ENCODE measurements at regions not wholly inside any gene's neighbourhood (a gene's known extent, or its start where the extent isn't known, plus 50 kb on each side); places are given as distances from the start of the nearest gene placed in this dataset.

DNA sequence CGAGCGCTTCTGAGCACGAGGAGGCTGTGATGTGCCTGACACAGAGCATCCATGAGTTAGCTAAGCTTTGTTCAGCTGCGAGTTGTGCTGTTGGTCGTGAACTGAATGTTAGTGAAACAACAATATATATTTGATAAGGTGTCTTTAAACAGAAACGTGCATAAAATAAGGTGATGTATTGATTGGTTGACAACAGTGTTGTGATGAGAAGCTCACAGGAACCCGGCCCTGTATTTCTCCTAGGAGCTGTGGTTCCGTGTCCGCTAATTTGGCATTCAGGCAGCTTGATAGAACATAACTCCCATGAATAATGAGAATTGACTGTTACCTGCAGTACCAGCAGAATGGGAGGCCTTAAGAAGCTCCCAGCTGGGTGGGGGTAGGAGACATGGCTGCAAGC, 146.4 kb upstream of the MYCN start:
- H3K4me3 ChIP-seq (replicated peaks; ENCODE audit: low read depth, low read length): no peak overlapping the region
- no peak for DNase-seq (ENCODE audit: low read depth)
- TF ChIP-seq CTCF (IDR thresholded peaks at IDR 0.05; ENCODE audit: low read length, missing control alignments): no peak

DNA sequence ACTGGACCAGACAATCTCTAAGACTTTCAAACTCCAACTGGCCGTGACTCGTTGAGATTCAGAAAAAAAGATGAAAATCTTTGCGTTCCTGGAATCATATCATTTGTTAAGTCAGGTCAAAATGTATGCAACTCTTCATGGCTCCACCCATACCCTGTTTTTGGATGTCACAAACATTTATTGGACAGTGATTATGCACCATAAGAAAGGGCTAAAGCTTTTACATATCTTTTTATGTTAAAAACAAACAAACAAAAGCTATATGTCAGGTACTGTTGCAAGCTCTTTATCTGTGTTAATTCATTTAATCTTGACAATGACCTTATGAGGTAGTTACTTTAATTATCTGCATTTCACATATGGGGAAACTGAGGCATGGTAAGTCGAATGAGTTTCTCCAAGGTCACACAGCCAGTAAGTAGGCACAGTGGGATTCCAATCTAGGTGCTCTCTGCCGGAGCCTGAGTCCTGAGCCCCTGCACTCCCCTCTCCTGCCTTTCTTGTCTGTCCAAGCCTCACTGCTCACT, 145.7 kb upstream of the MYCN start:
- DNase-seq (ENCODE audit: low read depth): no peak
- no peak for TF ChIP-seq CTCF (IDR thresholded peaks at IDR 0.05; ENCODE audit: low read length, missing control alignments)
- H3K4me3 ChIP-seq (replicated peaks; ENCODE audit: low read depth, low read length): no peak overlapping the region

GRCh38 chr2:15795426-15795825, 144.9 kb upstream of the MYCN start:
- no peak overlapping the region for H3K4me3 ChIP-seq (replicated peaks; ENCODE audit: low read depth, low read length)
- no peak for DNase-seq (ENCODE audit: low read depth)
- no peak for TF ChIP-seq CTCF (IDR thresholded peaks at IDR 0.05; ENCODE audit: low read length, missing control alignments)

- no peak for DNase-seq (ENCODE audit: low read depth)
- no peak overlapping the region for H3K4me3 ChIP-seq (replicated peaks; ENCODE audit: low read depth, low read length)
- TF ChIP-seq CTCF (IDR thresholded peaks at IDR 0.05; ENCODE audit: low read length, missing control alignments): no peak
These were observed 144.0 kb upstream of the MYCN start for GRCh38 chr2:15796167-15796942.

DNA sequence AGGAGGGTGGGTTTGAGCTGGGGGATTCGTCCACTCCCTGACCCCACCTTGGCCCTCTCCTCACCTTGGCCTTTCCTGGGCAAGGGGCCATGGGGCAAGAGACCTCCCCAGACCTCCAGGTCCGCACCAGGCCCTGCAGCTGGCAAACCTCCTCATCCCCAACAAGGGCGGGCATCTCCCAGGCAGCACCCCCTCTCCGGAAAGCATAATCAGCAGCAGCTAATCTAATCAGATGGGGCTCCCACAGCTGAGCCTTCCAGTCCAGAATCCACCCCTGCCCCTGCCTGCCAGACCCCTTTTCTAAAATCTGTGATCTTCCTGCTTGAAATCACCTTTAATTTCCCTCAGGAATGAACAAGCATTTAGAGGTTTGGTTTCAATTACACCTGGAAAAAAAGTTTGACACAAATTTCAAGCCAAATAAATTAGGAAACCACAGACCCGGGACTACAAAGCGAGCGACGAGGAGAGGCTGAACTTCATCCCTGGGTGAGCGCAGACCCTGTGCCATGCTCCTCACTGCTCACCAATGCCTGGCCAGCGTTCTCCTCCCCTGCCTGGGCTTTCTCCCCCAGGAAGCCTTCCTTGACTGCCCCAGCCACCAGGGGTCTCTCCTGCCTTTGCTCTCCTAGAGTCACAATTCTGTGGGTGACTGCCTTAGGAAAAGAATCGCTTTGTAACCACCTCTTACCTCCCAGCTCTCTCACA, 143.0 kb upstream of the MYCN start:
- DNase-seq (ENCODE audit: low read depth): no peak
- H3K4me3 ChIP-seq (replicated peaks; ENCODE audit: low read depth, low read length): no peak overlapping the region
- TF ChIP-seq CTCF (IDR thresholded peaks at IDR 0.05; ENCODE audit: low read length, missing control alignments): no peak

DNA sequence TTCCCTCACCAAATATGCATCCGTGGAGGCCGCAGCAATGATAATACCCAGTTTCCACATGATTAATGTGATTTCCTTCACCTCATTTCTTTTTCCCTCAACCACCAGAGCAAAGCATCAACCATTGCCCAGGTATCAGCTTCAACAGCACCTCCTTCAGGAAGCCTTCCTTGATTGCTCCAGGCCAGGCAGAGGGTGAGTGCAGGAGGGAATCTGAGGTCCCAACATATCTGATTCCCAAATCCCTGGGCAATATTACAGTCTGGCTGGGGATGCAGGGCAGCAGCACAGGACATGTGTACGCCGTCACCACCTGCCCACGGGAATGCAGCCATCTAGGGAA, 142.4 kb upstream of the MYCN start:
- no peak overlapping the region for H3K4me3 ChIP-seq (replicated peaks; ENCODE audit: low read depth, low read length)
- DNase-seq (ENCODE audit: low read depth): no peak
- no peak for TF ChIP-seq CTCF (IDR thresholded peaks at IDR 0.05; ENCODE audit: low read length, missing control alignments)
